ENCODE measurements at regions not wholly inside any gene's neighbourhood (a gene's known extent, or its start where the extent isn't known, plus 50 kb on each side); places are given as distances from the start of the nearest gene placed in this dataset.

DNA sequence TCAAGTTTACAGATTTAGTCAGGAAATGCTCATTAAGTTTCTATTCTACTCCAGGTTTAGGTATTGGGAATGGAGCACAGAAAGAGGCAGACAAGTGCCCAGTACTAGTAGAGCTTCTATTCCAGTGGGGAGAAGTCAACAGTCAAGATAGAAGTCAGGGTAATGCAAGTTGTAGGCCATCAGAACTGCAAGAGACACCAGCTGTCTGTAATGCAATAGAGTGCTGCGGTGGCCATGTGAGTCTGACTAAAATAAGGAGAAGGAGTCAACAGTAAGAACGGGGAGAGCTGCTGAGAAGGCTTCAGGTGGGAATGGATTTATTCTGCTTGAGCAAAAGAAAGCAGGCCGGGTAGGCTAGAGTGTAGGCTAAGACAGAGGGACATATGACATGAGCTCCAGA lies 515.0 kb downstream of the QKI start:
- no peak for TF ChIP-seq EZH2phosphoT487 (IDR thresholded peaks at IDR 0.05; ENCODE audit: borderline replicate concordance, low read length)
- TF ChIP-seq, protein P1, sequence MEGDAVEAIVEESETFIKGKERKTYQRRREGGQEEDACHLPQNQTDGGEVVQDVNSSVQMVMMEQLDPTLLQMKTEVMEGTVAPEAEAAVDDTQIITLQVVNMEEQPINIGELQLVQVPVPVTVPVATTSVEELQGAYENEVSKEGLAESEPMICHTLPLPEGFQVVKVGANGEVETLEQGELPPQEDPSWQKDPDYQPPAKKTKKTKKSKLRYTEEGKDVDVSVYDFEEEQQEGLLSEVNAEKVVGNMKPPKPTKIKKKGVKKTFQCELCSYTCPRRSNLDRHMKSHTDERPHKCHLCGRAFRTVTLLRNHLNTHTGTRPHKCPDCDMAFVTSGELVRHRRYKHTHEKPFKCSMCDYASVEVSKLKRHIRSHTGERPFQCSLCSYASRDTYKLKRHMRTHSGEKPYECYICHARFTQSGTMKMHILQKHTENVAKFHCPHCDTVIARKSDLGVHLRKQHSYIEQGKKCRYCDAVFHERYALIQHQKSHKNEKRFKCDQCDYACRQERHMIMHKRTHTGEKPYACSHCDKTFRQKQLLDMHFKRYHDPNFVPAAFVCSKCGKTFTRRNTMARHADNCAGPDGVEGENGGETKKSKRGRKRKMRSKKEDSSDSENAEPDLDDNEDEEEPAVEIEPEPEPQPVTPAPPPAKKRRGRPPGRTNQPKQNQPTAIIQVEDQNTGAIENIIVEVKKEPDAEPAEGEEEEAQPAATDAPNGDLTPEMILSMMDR (IDR thresholded peaks at IDR 0.05; ENCODE audit: low read depth, low read length, poor library complexity, severe bottlenecking): no peak
- no peak overlapping the region for H3K27ac ChIP-seq (ENCODE audit: low read depth, low read length)
- H3K9me3 ChIP-seq (ENCODE audit: control insufficient read depth, insufficient read depth, low read length): no peaks in the 10 kb centered on the region
- H3K4me3 ChIP-seq (ENCODE audit: low read length): no peak overlapping the region
- H3K9me2 ChIP-seq (replicated peaks; ENCODE audit: control insufficient read depth, low read length): no peaks in the 10 kb centered on the region
- no peaks in the 10 kb centered on the region for H3K27me3 ChIP-seq (ENCODE audit: control insufficient read depth, low read length)
- no peak overlapping the region for H3K4me2 ChIP-seq (ENCODE audit: low read length)
- H3K79me2 ChIP-seq (ENCODE audit: control insufficient read depth, low read length): no peaks in the 10 kb centered on the region
- H3F3A ChIP-seq (ENCODE audit: control insufficient read depth, insufficient read depth): no peaks in the 10 kb centered on the region
- H4K20me1 ChIP-seq (ENCODE audit: control insufficient read depth, insufficient read depth, low read depth, low read length): no peaks in the 10 kb centered on the region
- no peaks in the 10 kb centered on the region for H3K36me3 ChIP-seq (ENCODE audit: control insufficient read depth, low read length)
- H3K4me1 ChIP-seq (ENCODE audit: control insufficient read depth, low read length): no peaks in the 10 kb centered on the region

DNA sequence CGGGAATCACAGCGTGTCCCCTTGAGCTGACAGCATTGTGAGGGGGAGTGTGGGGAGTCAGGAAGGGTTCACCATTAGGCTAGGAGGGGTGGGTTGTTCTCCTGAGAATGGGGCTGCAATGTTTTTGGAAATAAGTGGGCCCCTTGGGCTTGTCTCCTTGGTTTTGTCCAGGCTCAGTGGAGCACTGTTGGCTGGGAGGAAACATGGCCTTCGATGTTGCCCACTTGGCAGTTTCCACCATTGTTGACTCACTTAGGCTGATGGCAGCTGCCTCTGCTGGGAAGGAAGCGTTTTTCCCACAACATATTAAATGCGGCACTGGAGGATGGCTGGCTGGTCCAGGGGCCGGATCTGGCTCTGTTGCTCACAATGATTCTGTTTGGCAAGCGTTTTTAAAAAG lies 512.1 kb downstream of the QKI start:
- Histone ChIP-seq H3K9me3 (ENCODE audit: control insufficient read depth, insufficient read depth, low read length) (no peaks in the 10 kb centered on the region), H3K36me3 (ENCODE audit: control insufficient read depth, low read length) (no peaks in the 10 kb centered on the region), H3K79me2 (ENCODE audit: control insufficient read depth, low read length) (no peaks in the 10 kb centered on the region), H3K4me3 (ENCODE audit: low read length) (no peak overlapping the region), H3F3A (ENCODE audit: control insufficient read depth, insufficient read depth) (no peaks in the 10 kb centered on the region), H3K27ac (ENCODE audit: low read depth, low read length) (no peak overlapping the region), H3K4me2 (ENCODE audit: low read length) (no peak overlapping the region), H3K9me2 (replicated peaks; ENCODE audit: control insufficient read depth, low read length) (no peaks in the 10 kb centered on the region), H3K4me1 (ENCODE audit: control insufficient read depth, low read length) (no peaks in the 10 kb centered on the region), H3K27me3 (ENCODE audit: control insufficient read depth, low read length) (no peaks in the 10 kb centered on the region), H4K20me1 (ENCODE audit: control insufficient read depth, insufficient read depth, low read depth, low read length) (no peaks in the 10 kb centered on the region)
- TF ChIP-seq, protein P1 (IDR thresholded peaks at IDR 0.05; ENCODE audit: low read depth, low read length, poor library complexity, severe bottlenecking): no peak
- no peak for TF ChIP-seq EZH2phosphoT487 (IDR thresholded peaks at IDR 0.05; ENCODE audit: borderline replicate concordance, low read length)

DNA sequence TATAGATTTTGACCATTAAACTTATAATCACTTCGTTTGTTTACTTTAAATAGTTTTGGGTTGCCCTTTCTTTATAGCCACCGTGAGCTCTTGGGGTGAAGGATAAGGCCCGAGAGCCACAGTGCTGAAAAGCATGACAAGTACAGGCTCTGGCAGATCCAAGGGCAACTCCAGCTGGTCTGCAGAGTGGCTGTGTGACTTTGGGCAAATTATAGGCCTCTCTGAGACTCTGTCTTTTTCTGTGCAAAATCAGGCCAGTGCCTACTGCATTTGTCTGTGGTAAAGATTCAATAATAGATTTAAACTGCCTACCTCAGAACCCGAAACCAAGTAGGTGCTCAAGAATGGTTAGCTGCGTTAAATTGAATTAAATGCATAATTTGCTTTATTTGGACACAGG lies 511.3 kb downstream of the QKI start:
- H3F3A ChIP-seq (ENCODE audit: control insufficient read depth, insufficient read depth): no peaks in the 10 kb centered on the region
- H3K4me2 ChIP-seq (ENCODE audit: low read length): no peak overlapping the region
- no peaks in the 10 kb centered on the region for H3K27me3 ChIP-seq (ENCODE audit: control insufficient read depth, low read length)
- H3K4me1 ChIP-seq (ENCODE audit: control insufficient read depth, low read length): no peaks in the 10 kb centered on the region
- H3K9me2 ChIP-seq (replicated peaks; ENCODE audit: control insufficient read depth, low read length): no peaks in the 10 kb centered on the region
- TF ChIP-seq, protein P1 (IDR thresholded peaks at IDR 0.05; ENCODE audit: low read depth, low read length, poor library complexity, severe bottlenecking): no peak
- no peak for TF ChIP-seq EZH2phosphoT487 (IDR thresholded peaks at IDR 0.05; ENCODE audit: borderline replicate concordance, low read length)
- no peaks in the 10 kb centered on the region for H3K36me3 ChIP-seq (ENCODE audit: control insufficient read depth, low read length)
- H3K4me3 ChIP-seq (ENCODE audit: low read length): no peak overlapping the region
- no peaks in the 10 kb centered on the region for H3K79me2 ChIP-seq (ENCODE audit: control insufficient read depth, low read length)
- H3K27ac ChIP-seq (ENCODE audit: low read depth, low read length): no peak overlapping the region
- H3K9me3 ChIP-seq (ENCODE audit: control insufficient read depth, insufficient read depth, low read length): no peaks in the 10 kb centered on the region
- no peaks in the 10 kb centered on the region for H4K20me1 ChIP-seq (ENCODE audit: control insufficient read depth, insufficient read depth, low read depth, low read length)
